ENCODE measurements at regions not wholly inside any gene's neighbourhood (a gene's known extent, or its start where the extent isn't known, plus 50 kb on each side); places are given as distances from the start of the nearest gene placed in this dataset.

- TF ChIP-seq SMAD4 (CRISPR knock-in tag; IDR thresholded peaks at IDR 0.05), result no peak
- TF ChIP-seq HMGA2 (CRISPR knock-in tag; IDR thresholded peaks at IDR 0.05), result no peak
- TF ChIP-seq NFATC4 (CRISPR knock-in tag; IDR thresholded peaks at IDR 0.05), result no peak
- TF ChIP-seq ZBTB21 (CRISPR knock-in tag; IDR thresholded peaks at IDR 0.05; ENCODE audit: borderline replicate concordance), result no peak
- TF ChIP-seq GABPB1 (CRISPR knock-in tag; IDR thresholded peaks at IDR 0.05), result no peak
- no peak for TF ChIP-seq ZNF512 (CRISPR knock-in tag; IDR thresholded peaks at IDR 0.05; ENCODE audit: borderline replicate concordance)
- TF ChIP-seq MYBL2 (CRISPR knock-in tag; IDR thresholded peaks at IDR 0.05), result no peak
- DNase-seq (ENCODE audit: low spot score), result no peak
- no peaks in the 10 kb centered on the region; the same call in 1 of the 2 replicates for H3K27me3 Mint-ChIP-seq (ENCODE audit: low read depth)
- CTCF ChIA-PET, result no interaction called here
- no peak overlapping the region for H3K4me3 Mint-ChIP-seq
- POLR2A ChIA-PET, result no interaction called here
- no peak for ATAC-seq
- peaks cover 3% of the 10 kb centered on the region for H3K4me1 Mint-ChIP-seq
- no peak overlapping the region for H3K27ac Mint-ChIP-seq
- no peaks in the 10 kb centered on the region for H3K9me3 Mint-ChIP-seq
- no peaks in the 10 kb centered on the region for H3K36me3 Mint-ChIP-seq
These were observed 78.8 kb upstream of the THBS1 start for GRCh38 chr15:39502082-39502447.

- no peaks in the 10 kb centered on the region; the same call in 1 of the 2 replicates for H3K27me3 Mint-ChIP-seq (ENCODE audit: low read depth)
- ATAC-seq, result no peak
- no peak overlapping the region for H3K27ac Mint-ChIP-seq
- POLR2A ChIA-PET, result no interaction called here
- no peaks in the 10 kb centered on the region for H3K4me1 Mint-ChIP-seq
- TF ChIP-seq E2F5 (CRISPR knock-in tag; IDR thresholded peaks at IDR 0.05) (no peak), PRRX2 (CRISPR knock-in tag; IDR thresholded peaks at IDR 0.05) (no peak), HMGXB4 (CRISPR knock-in tag; IDR thresholded peaks at IDR 0.05) (no peak), IRF2 (CRISPR knock-in tag; IDR thresholded peaks at IDR 0.05; ENCODE audit: borderline replicate concordance, low read depth) (no peak), ZNF671 (CRISPR knock-in tag; IDR thresholded peaks at IDR 0.05) (no peak), RELA (CRISPR knock-in tag; IDR thresholded peaks at IDR 0.05; ENCODE audit: borderline replicate concordance) (no peak), GRHL2 (CRISPR knock-in tag; IDR thresholded peaks at IDR 0.05; ENCODE audit: insufficient replicate concordance, severe bottlenecking) (no peak), ELF4 (CRISPR knock-in tag; IDR thresholded peaks at IDR 0.05; ENCODE audit: low read depth) (no peak), FOXP4 (CRISPR knock-in tag; IDR thresholded peaks at IDR 0.05) (no peak), ETV6 (CRISPR knock-in tag; IDR thresholded peaks at IDR 0.05) (no peak), NFE2L1 (CRISPR knock-in tag; IDR thresholded peaks at IDR 0.05) (no peak), ZBTB21 (CRISPR knock-in tag; IDR thresholded peaks at IDR 0.05; ENCODE audit: borderline replicate concordance) (no peak), JUN (CRISPR knock-in tag; IDR thresholded peaks at IDR 0.05) (no peak), ZNF263 (CRISPR knock-in tag; IDR thresholded peaks at IDR 0.05; ENCODE audit: low read depth) (no peak), TP53 (CRISPR knock-in tag; IDR thresholded peaks at IDR 0.05) (no peak)
- TF ChIP-seq, protein P1, sequence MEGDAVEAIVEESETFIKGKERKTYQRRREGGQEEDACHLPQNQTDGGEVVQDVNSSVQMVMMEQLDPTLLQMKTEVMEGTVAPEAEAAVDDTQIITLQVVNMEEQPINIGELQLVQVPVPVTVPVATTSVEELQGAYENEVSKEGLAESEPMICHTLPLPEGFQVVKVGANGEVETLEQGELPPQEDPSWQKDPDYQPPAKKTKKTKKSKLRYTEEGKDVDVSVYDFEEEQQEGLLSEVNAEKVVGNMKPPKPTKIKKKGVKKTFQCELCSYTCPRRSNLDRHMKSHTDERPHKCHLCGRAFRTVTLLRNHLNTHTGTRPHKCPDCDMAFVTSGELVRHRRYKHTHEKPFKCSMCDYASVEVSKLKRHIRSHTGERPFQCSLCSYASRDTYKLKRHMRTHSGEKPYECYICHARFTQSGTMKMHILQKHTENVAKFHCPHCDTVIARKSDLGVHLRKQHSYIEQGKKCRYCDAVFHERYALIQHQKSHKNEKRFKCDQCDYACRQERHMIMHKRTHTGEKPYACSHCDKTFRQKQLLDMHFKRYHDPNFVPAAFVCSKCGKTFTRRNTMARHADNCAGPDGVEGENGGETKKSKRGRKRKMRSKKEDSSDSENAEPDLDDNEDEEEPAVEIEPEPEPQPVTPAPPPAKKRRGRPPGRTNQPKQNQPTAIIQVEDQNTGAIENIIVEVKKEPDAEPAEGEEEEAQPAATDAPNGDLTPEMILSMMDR (IDR thresholded peaks at IDR 0.05), result no peak
- TF ChIP-seq, protein P2, sequence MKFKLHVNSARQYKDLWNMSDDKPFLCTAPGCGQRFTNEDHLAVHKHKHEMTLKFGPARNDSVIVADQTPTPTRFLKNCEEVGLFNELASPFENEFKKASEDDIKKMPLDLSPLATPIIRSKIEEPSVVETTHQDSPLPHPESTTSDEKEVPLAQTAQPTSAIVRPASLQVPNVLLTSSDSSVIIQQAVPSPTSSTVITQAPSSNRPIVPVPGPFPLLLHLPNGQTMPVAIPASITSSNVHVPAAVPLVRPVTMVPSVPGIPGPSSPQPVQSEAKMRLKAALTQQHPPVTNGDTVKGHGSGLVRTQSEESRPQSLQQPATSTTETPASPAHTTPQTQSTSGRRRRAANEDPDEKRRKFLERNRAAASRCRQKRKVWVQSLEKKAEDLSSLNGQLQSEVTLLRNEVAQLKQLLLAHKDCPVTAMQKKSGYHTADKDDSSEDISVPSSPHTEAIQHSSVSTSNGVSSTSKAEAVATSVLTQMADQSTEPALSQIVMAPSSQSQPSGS (CRISPR knock-in tag; IDR thresholded peaks at IDR 0.05; ENCODE audit: borderline replicate concordance, low read depth), result no peak
- TF ChIP-seq, protein P3, sequence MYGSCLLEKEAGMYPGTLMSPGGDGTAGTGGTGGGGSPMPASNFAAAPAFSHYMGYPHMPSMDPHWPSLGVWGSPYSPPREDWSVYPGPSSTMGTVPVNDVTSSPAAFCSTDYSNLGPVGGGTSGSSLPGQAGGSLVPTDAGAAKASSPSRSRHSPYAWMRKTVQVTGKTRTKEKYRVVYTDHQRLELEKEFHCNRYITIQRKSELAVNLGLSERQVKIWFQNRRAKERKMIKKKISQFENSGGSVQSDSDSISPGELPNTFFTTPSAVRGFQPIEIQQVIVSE (CRISPR knock-in tag; IDR thresholded peaks at IDR 0.05; ENCODE audit: borderline replicate concordance), result no peak
- no peak overlapping the region for H3K4me3 Mint-ChIP-seq
- H3K9me3 Mint-ChIP-seq, result no peaks in the 10 kb centered on the region
- DNase-seq (ENCODE audit: low spot score), result no peak
- no peaks in the 10 kb centered on the region for H3K36me3 Mint-ChIP-seq
- CTCF ChIA-PET, result no interaction called here
These were observed 78.2 kb upstream of the THBS1 start for GRCh38 chr15:39502611-39503195.
